ENCODE measurements at regions not wholly inside any gene's neighbourhood (a gene's known extent, or its start where the extent isn't known, plus 50 kb on each side); places are given as distances from the start of the nearest gene placed in this dataset.
"Not testable (repeated sequence)": the region's sequence is repeated elsewhere in the genome, so short reads cannot be mapped to it uniquely, and the experiment has no call there.

GRCh38 chr4:9539939-9540520, 95.8 kb downstream of the DEFB131A start:
- not testable (repeated sequence) for TF ChIP-seq CTCF, POLR2A, POLR2AphosphoS5 (IDR thresholded peaks at IDR 0.05)

All from breast epithelium (tissue), 3 donors.